ENCODE measurements at regions not wholly inside any gene's neighbourhood (a gene's known extent, or its start where the extent isn't known, plus 50 kb on each side); places are given as distances from the start of the nearest gene placed in this dataset.

DNA sequence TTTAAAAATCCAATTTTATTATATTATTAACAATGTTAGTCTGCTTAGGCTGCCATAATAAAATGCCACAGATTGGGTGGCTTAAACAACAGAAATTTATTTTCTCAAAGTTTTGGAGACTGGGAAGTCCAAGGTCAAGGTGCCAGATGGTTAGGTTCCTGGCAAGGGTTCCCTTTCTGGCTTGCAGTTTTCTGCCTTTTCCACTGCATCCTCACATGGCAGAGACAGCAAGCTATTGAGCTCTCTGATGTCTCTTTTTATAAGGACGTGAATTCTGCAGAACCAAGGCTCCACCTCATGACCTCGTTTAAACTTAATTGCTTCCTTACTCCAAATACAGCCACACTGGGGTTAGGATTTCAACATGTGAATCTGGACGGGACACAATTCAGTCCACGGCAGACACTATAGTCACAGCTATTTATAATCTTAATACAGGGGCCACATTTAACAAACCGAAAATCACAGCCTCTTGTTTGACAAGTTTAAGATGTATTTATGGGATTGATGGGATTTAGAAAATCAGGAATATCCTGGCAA lies 174.9 kb upstream of the PUM3 start:
- DNase-seq: no peak
- Histone ChIP-seq H3K4me3 (no peak overlapping the region), H3K27ac (no peak overlapping the region), H3K36me3 (no peaks in the 10 kb centered on the region), H3K9me3 (no peaks in the 10 kb centered on the region), H3K4me1 (no peaks in the 10 kb centered on the region), H3K27me3 (peaks cover 0 to 5% (median 0%) of the 10 kb centered on the region in 9 donors)
- TF ChIP-seq, protein P1, sequence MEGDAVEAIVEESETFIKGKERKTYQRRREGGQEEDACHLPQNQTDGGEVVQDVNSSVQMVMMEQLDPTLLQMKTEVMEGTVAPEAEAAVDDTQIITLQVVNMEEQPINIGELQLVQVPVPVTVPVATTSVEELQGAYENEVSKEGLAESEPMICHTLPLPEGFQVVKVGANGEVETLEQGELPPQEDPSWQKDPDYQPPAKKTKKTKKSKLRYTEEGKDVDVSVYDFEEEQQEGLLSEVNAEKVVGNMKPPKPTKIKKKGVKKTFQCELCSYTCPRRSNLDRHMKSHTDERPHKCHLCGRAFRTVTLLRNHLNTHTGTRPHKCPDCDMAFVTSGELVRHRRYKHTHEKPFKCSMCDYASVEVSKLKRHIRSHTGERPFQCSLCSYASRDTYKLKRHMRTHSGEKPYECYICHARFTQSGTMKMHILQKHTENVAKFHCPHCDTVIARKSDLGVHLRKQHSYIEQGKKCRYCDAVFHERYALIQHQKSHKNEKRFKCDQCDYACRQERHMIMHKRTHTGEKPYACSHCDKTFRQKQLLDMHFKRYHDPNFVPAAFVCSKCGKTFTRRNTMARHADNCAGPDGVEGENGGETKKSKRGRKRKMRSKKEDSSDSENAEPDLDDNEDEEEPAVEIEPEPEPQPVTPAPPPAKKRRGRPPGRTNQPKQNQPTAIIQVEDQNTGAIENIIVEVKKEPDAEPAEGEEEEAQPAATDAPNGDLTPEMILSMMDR (IDR thresholded peaks at IDR 0.05): no peak
- no peak for TF ChIP-seq POLR2A (IDR thresholded peaks at IDR 0.05)
- intact Hi-C loops (cut with DNase I): no loop called here
- no peak for ATAC-seq
- WGBS, 4 donors: 36 to 61% (median 47%) methylated on average over 5 of the region's 5 CpGs

DNA sequence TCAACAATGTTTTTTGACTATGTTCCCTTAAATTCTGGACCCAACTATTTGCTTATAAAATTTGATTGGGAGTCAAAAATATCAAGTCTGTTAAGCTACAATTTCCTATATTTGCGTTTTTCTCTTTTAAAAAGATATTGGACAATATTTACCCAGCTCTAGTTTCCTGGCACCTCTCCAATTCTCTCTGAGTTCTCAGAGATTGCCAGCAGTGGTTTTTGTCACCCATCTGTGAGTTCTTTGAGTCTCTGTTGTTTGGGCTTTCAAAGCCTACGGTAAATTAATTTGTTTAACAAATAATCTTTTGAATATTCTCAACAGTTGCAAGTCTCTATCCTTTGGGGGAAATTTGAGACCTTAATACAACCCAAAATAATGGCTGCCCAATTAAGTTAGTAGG lies 174.2 kb upstream of the PUM3 start:
- 52 to 64% (median 55%) methylated on average over 2 of the region's 2 CpGs for WGBS, 4 donors
- no peak for ATAC-seq
- TF ChIP-seq, protein P1 (IDR thresholded peaks at IDR 0.05): no peak
- TF ChIP-seq POLR2A (IDR thresholded peaks at IDR 0.05): no peak

DNA sequence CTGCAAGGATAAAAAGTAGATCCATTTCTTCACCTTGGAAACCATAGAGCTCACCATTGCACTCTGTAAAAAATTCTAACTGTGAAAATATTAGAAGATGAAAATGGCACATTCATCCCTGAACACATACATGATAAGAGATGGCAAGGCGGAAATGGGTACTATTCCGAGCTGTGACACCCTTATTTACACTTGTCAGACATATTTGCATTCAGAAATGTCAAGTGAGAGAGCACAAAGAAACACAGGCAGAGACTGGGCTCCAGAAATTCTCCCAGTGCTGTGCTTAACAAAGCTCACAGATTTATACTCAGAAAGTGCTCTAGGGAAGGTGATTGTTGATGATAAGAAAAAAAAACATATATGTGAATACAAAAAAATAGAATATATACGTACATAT lies 170.3 kb upstream of the PUM3 start:
- Histone ChIP-seq H3K36me3 (no peaks in the 10 kb centered on the region), H3K27me3 (no peaks in the 10 kb centered on the region), H3K27ac (no peak overlapping the region), H3K4me3 (no peak overlapping the region), H3K9me3 (no peaks in the 10 kb centered on the region), H3K4me1 (no peaks in the 10 kb centered on the region)
- DNase-seq (no peak), ATAC-seq (no peak)
- intact Hi-C loops (cut with DNase I): no loop called here
- TF ChIP-seq POLR2A (IDR thresholded peaks at IDR 0.05): no peak
- TF ChIP-seq, protein P1 (IDR thresholded peaks at IDR 0.05): no peak
- whole genome bisulfite sequencing, 4 donors: 64 to 78% (median 74%) methylated on average over 3 of the region's 3 CpGs

More for the DNA sequence above, 174.2 kb upstream of the PUM3 start:
- no peaks in the 10 kb centered on the region for H3K9me3 ChIP-seq
- peaks cover 0 to 2% (median 0%) of the 10 kb centered on the region in 9 donors for H3K27me3 ChIP-seq
- H3K36me3 ChIP-seq: no peaks in the 10 kb centered on the region
- intact Hi-C loops (cut with DNase I): no loop called here
- no peaks in the 10 kb centered on the region for H3K4me1 ChIP-seq
- no peak overlapping the region for H3K27ac ChIP-seq
- no peak for DNase-seq
- H3K4me3 ChIP-seq: no peak overlapping the region

DNA sequence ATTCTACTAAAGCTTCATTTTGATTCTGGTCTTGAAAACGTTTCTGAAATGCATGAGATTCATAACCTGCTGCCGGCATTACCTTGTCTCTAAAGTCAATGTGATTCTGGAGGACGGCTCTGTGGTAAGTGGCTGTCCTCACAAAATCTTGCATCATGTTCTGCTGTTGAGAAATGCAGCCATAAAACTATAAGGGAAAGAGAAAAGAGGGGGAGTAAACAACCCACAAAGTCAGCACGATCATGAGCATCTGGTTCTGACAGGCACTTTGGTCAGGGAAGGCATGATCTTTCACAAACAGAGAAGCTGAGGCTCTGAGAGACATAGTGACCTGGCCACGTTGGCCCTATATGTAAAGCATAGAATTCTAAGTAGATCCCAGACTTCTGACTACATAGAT lies 168.9 kb upstream of the PUM3 start:
- Histone ChIP-seq H3K9me3 (no peaks in the 10 kb centered on the region), H3K27ac (no peak overlapping the region), H3K27me3 (no peaks in the 10 kb centered on the region), H3K4me1 (no peaks in the 10 kb centered on the region), H3K4me3 (no peak overlapping the region), H3K36me3 (no peaks in the 10 kb centered on the region)
- TF ChIP-seq, protein P1 (IDR thresholded peaks at IDR 0.05): no peak
- TF ChIP-seq POLR2A (IDR thresholded peaks at IDR 0.05): no peak
- WGBS, 4 donors: 71 to 76% (median 72%) methylated on average over 5 of the region's 5 CpGs
- DNase-seq (no peak), ATAC-seq (no peak)
- intact Hi-C loops (cut with DNase I): no loop called here

All from heart left ventricle (tissue), 16 donors.